ENCODE measurements at regions not wholly inside any gene's neighbourhood (a gene's known extent, or its start where the extent isn't known, plus 50 kb on each side); places are given as distances from the start of the nearest gene placed in this dataset.

DNA sequence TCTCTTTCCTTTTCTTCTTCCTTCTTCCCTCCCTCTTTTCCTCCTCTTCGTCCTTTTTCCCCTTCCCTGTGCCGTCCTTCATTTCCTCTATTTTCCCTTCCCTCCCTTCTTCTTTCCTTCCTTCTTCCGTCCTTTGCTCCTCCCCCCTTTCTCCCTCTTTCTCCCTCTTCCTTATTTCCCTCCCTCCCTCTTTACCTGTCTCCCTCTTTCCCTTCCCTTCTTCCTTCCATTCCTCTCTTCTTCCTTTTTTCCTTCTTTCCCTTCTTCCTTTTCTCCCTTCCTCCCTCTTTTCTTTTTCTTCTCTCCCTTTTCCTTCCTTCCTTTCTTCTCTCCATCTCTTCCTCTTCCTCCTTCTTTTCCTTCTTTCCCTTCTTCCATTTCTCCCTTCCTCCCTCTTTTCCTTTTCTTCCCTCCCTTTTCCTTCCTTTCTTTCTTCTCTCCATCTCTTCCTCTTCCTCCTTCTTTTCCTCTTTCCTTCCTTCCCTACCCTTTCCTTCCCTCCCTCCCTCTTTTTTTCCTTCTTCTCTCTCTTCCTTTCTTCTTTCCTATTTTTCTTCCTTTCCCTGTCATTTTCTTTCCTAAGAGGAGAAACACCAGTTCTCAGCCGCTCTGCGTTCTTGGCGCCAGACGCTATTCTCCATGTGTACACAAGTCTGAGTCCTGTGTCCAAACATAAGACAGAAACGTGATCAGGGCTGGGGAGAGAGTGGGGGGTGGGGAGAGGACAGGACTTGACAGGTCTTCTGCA lies 597.1 kb downstream of the MID1IP1 start:
- Histone ChIP-seq H4K8ac (ENCODE audit: low read depth in 2 of 2, low read length in 2 of 2) (no peak overlapping the region), H3K27me3 (ENCODE audit: control insufficient read depth, insufficient read depth, low read length) (peaks cover 10% of the 10 kb centered on the region), H3K4ac (ENCODE audit: low read depth, low read length) (no peak overlapping the region), H2BK15ac (ENCODE audit: low read depth, low read length) (no peak overlapping the region), H3K27ac (ENCODE audit: insufficient read depth, low read length) (no peak overlapping the region), H4K91ac (ENCODE audit: insufficient read depth, low read depth, low read length) (no peak overlapping the region), H3K56ac (ENCODE audit: extremely low read depth, insufficient read depth, low read length) (no peak overlapping the region), H3K18ac (ENCODE audit: low read depth, low read length) (no peak overlapping the region), H3K4me1 (ENCODE audit: control insufficient read depth, insufficient read depth, low read length) (no peaks in the 10 kb centered on the region), H4K5ac (ENCODE audit: low read depth, low read length) (no peak overlapping the region), H3K4me3 (ENCODE audit: insufficient read depth, low read depth, low read length) (no peak overlapping the region), H2BK20ac (ENCODE audit: low read depth, low read length) (no peak overlapping the region), H2AK9ac (replicated peaks; ENCODE audit: low read depth, low read length, poor library complexity) (no peak overlapping the region), H4K20me1 (ENCODE audit: insufficient read depth, low read length) (no peaks in the 10 kb centered on the region), H3K23ac (ENCODE audit: low read depth, low read length) (no peak overlapping the region), H2BK120ac (ENCODE audit: low read depth, low read length) (no peak overlapping the region), H2AK5ac (ENCODE audit: low read depth, low read length) (no peak overlapping the region), H3K4me2 (ENCODE audit: low read depth, low read length) (no peak overlapping the region), H2BK5ac (ENCODE audit: low read depth, low read length, poor library complexity, severe bottlenecking) (no peak overlapping the region), H3K79me1 (ENCODE audit: low read depth in 1 of 2, low read length in 2 of 2) (no peaks in the 10 kb centered on the region), H3K36me3 (ENCODE audit: control insufficient read depth, insufficient read depth, low read length) (no peaks in the 10 kb centered on the region), H3K9ac (ENCODE audit: low read depth, low read length) (no peak overlapping the region), H2AFZ (replicated peaks; ENCODE audit: low read length, poor library complexity) (no peak overlapping the region), H3K9me1 (ENCODE audit: insufficient read depth, low read length) (no peaks in the 10 kb centered on the region), H3K14ac (replicated peaks; ENCODE audit: low read depth, low read length) (no peak overlapping the region), H3K9me3 (ENCODE audit: control insufficient read depth, insufficient read depth, low read length) (no peaks in the 10 kb centered on the region; the same call in 1 of the 2 replicates)
- WGBS, 2 experiments (ENCODE audit: extremely low coverage in 2 of 2, insufficient read length in 1 of 2): 49% methylated on average over 3 of the region's 8 CpGs; no CpG with 5 or more reads in 1 of the 2 experiments
- in situ Hi-C loops (cut with MboI; ENCODE audit: low sequenced_read_pairs): no loop called here
- no peak for ATAC-seq (ENCODE audit: low read depth)
- POLR2A ChIA-PET (ENCODE audit: unreplicated experiment): no interaction called here
- BruUV-seq (replicated peaks): no TSS peak
- dilution Hi-C loops (cut with HindIII; ENCODE audit: low sequenced_read_pairs, unreplicated experiment): no loop called here
- intact Hi-C loops (cut with micrococcal nuclease): no loop called here
- CTCF ChIA-PET: no interaction called here
- DNase-seq: no peak
- TF ChIP-seq SMC3 (IDR thresholded peaks at IDR 0.05; ENCODE audit: low read depth, low read length) (no peak), BHLHE40 (IDR thresholded peaks at IDR 0.05; ENCODE audit: low read depth, low read length) (no peak), MAZ (IDR thresholded peaks at IDR 0.05; ENCODE audit: borderline replicate concordance, low read depth, low read length) (no peak), CHD1 (IDR thresholded peaks at IDR 0.05; ENCODE audit: low read depth, low read length) (no peak), POLR2A (IDR thresholded peaks at IDR 0.05; ENCODE audit: low read depth, low read length) (no peak), RCOR1 (IDR thresholded peaks at IDR 0.05; ENCODE audit: insufficient replicate concordance, low read length) (no peak), RAD21 (IDR thresholded peaks at IDR 0.05; ENCODE audit: low read length) (no peak), CEBPB (IDR thresholded peaks at IDR 0.05; ENCODE audit: low read depth, low read length) (no peak), FOS (IDR thresholded peaks at IDR 0.05; ENCODE audit: low read depth, low read length) (no peak), NFE2L2 (IDR thresholded peaks at IDR 0.05; ENCODE audit: low read depth, low read length) (no peak), MXI1 (IDR thresholded peaks at IDR 0.05; ENCODE audit: borderline replicate concordance, low read depth, low read length) (no peak), MAFK (IDR thresholded peaks at IDR 0.05; ENCODE audit: low read depth, low read length) (no peak), RFX5 (IDR thresholded peaks at IDR 0.05; ENCODE audit: low read depth, low read length) (no peak)
- TF ChIP-seq, protein P1, sequence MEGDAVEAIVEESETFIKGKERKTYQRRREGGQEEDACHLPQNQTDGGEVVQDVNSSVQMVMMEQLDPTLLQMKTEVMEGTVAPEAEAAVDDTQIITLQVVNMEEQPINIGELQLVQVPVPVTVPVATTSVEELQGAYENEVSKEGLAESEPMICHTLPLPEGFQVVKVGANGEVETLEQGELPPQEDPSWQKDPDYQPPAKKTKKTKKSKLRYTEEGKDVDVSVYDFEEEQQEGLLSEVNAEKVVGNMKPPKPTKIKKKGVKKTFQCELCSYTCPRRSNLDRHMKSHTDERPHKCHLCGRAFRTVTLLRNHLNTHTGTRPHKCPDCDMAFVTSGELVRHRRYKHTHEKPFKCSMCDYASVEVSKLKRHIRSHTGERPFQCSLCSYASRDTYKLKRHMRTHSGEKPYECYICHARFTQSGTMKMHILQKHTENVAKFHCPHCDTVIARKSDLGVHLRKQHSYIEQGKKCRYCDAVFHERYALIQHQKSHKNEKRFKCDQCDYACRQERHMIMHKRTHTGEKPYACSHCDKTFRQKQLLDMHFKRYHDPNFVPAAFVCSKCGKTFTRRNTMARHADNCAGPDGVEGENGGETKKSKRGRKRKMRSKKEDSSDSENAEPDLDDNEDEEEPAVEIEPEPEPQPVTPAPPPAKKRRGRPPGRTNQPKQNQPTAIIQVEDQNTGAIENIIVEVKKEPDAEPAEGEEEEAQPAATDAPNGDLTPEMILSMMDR (conservative IDR thresholded peaks at IDR 0.05; ENCODE audit: low read depth, low read length): no peak
- TF ChIP-seq, protein P2, sequence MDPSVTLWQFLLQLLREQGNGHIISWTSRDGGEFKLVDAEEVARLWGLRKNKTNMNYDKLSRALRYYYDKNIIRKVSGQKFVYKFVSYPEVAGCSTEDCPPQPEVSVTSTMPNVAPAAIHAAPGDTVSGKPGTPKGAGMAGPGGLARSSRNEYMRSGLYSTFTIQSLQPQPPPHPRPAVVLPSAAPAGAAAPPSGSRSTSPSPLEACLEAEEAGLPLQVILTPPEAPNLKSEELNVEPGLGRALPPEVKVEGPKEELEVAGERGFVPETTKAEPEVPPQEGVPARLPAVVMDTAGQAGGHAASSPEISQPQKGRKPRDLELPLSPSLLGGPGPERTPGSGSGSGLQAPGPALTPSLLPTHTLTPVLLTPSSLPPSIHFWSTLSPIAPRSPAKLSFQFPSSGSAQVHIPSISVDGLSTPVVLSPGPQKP (IDR thresholded peaks at IDR 0.05; ENCODE audit: borderline replicate concordance, low read depth, low read length): no peak
- TF ChIP-seq, protein P3, sequence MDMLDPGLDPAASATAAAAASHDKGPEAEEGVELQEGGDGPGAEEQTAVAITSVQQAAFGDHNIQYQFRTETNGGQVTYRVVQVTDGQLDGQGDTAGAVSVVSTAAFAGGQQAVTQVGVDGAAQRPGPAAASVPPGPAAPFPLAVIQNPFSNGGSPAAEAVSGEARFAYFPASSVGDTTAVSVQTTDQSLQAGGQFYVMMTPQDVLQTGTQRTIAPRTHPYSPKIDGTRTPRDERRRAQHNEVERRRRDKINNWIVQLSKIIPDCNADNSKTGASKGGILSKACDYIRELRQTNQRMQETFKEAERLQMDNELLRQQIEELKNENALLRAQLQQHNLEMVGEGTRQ (IDR thresholded peaks at IDR 0.05; ENCODE audit: low read depth, low read length): no peak

Data from IMR-90 (cell line).